SU-DHL-6 (cell line): ENCODE measurements at regions not wholly inside any gene's neighbourhood (a gene's known extent, or its start where the extent isn't known, plus 50 kb on each side); places are given as distances from the start of the nearest gene placed in this dataset.

Experiments
- CTCF ChIP-seq: fragments of 200-600 bp; sonication (generic); IDR thresholded peaks from one replicate; pipeline ENCODE4 v1.5.1; 2017; ENCODE audit warnings: antibody characterized with exemption, mild to moderate bottlenecking, low read length, moderate library complexity; ENCODE audit not compliant: insufficient read depth, poor library complexity, severe bottlenecking
- EZH2phosphoT487 ChIP-seq: fragments of 200-600 bp; sonication (generic), shearing (Covaris generic); conservative IDR thresholded peaks from 2 replicates; pipeline ENCODE4 v1.6.1; 2018; ENCODE audit warnings: mild to moderate bottlenecking, antibody characterized with exemption, low read length, moderate library complexity, mixed read lengths

- TF ChIP-seq CTCF (no peak), EZH2phosphoT487 (no peak)
Observed at GRCh38 chr16:48813485-48813884, 203.5 kb upstream of the N4BP1 start.
